ENCODE measurements at regions not wholly inside any gene's neighbourhood (a gene's known extent, or its start where the extent isn't known, plus 50 kb on each side); places are given as distances from the start of the nearest gene placed in this dataset.

DNA sequence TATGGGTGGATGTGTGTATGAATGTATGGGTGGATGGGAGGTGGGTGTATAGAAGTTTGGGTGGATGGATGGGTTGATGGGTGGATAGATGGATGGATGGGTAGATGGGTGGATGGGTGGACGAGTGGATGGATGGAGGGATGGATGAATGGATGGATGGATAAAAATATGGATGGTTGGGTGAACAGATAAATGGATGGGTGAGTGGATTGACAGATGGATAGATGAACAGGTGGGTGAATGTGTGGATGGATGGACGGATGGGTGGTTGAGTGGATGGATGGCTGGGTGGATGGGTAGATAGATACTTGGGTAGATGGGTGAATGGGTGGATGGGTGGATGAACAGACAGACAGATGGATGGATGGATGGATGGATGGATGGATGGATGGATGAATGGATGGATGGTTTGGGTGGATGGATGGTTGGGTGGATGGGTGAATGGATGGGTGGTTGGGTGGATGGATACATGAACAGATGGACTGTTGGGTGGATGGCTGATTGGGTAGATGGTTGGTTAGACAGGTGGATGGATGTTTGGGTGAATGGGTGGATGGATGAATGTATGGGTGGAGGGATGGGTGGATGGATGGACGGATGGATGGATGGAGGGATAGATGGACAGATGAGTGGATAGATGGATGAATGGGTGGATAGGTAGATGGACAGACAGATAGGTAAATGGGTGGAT is 166.8 kb downstream of the IRX2 start:
- H3K9ac ChIP-seq (ENCODE audit: low read length) = no peak overlapping the region
- no peak overlapping the region for H3K4me3 ChIP-seq (ENCODE audit: low read depth, low read length)
- peaks cover 12% of the 10 kb centered on the region; the same call in 1 of the 2 replicates for H3K9me3 ChIP-seq (ENCODE audit: control insufficient read depth, insufficient read depth, low read depth, low read length)
- H3K4me1 ChIP-seq (ENCODE audit: control insufficient read depth, insufficient read depth, low read length) = no peaks in the 10 kb centered on the region
- no peaks in the 10 kb centered on the region for H3K36me3 ChIP-seq (ENCODE audit: control insufficient read depth, insufficient read depth, low read length)
- no peaks in the 10 kb centered on the region; the same call in 1 of the 2 replicates for H3K27me3 ChIP-seq (ENCODE audit: control insufficient read depth, insufficient read depth, low read length)
- no peak overlapping the region for H3K27ac ChIP-seq (ENCODE audit: low read depth, low read length)

DNA sequence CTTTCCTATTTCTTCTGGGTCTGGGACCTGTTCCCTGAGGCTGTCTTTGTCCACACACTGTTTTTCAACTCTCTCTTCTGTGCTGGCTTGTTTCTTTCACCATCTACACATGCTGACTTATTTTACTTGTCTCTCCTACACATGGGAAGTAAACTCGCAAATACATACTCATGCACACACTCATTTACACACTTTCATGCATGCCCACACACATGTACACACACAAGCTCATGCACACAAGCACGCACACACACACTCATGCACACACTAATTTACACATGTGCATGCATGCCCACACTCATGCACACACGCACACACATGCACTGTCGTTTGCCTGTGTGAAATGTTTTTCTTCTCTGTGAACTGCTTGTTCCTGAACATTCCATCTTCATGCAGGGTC is 169.0 kb downstream of the IRX2 start:
- Histone ChIP-seq H3K27ac (ENCODE audit: low read depth, low read length) (no peak overlapping the region), H3K9ac (ENCODE audit: low read length) (no peak overlapping the region), H3K36me3 (ENCODE audit: control insufficient read depth, insufficient read depth, low read length) (no peaks in the 10 kb centered on the region), H3K9me3 (ENCODE audit: control insufficient read depth, insufficient read depth, low read depth, low read length) (peaks cover 12% of the 10 kb centered on the region; the same call in 1 of the 2 replicates), H3K27me3 (ENCODE audit: control insufficient read depth, insufficient read depth, low read length) (no peaks in the 10 kb centered on the region; the same call in 1 of the 2 replicates), H3K4me3 (ENCODE audit: low read depth, low read length) (no peak overlapping the region), H3K4me1 (ENCODE audit: control insufficient read depth, insufficient read depth, low read length) (no peaks in the 10 kb centered on the region; the same call in 1 of the 2 replicates)

DNA sequence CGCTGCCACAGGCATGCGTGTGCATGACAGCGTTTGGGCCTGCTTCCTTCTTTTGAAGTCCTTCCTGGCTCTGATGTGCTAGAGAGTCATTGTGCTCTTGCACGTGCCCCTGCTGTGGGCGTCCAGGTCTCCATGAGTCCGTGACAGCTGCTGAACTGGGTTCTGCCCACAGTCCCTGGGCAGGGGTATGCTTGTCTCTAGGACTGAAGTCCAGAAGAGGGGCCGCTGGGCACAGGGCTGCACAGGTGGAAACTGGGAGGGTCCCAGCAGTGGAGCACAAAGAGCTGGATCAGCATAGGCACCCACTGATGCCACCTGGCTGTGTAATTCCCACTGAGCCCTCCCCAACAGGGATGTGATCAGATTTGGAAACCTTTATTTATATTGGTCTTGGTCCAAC is 169.4 kb downstream of the IRX2 start:
- H3K9ac ChIP-seq (ENCODE audit: low read length) = no peak overlapping the region
- H3K27ac ChIP-seq (ENCODE audit: low read depth, low read length) = no peak overlapping the region
- H3K9me3 ChIP-seq (ENCODE audit: control insufficient read depth, insufficient read depth, low read depth, low read length) = peaks cover 12% of the 10 kb centered on the region; the same call in 1 of the 2 replicates
- no peaks in the 10 kb centered on the region for H3K36me3 ChIP-seq (ENCODE audit: control insufficient read depth, insufficient read depth, low read length)
- H3K4me3 ChIP-seq (ENCODE audit: low read depth, low read length) = no peak overlapping the region
- no peaks in the 10 kb centered on the region; the same call in 1 of the 2 replicates for H3K4me1 ChIP-seq (ENCODE audit: control insufficient read depth, insufficient read depth, low read length)
- no peaks in the 10 kb centered on the region; the same call in 1 of the 2 replicates for H3K27me3 ChIP-seq (ENCODE audit: control insufficient read depth, insufficient read depth, low read length)

DNA sequence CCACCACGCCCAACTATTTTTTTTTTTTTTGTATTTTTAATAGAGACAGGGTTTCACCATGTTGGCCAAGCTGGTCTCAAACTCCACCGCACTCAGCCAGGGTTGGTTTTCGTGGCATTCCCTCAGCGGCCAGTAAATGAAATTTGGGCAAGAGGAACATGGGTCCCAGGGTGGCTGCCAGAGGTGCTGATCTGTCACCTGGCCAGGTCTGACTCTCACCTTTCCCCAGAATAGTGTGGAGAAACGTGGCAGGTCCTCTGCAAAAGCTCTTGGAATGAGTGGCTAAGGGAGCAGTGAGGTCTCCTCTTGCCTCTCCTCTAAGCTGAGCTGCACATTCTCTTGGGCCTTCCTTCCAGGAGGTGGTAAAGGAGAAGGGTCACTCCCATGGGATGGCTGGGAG is 170.1 kb downstream of the IRX2 start:
- Histone ChIP-seq H3K4me3 (ENCODE audit: low read depth, low read length) (no peak overlapping the region), H3K4me1 (ENCODE audit: control insufficient read depth, insufficient read depth, low read length) (no peaks in the 10 kb centered on the region; the same call in 1 of the 2 replicates), H3K36me3 (ENCODE audit: control insufficient read depth, insufficient read depth, low read length) (no peaks in the 10 kb centered on the region), H3K9me3 (ENCODE audit: control insufficient read depth, insufficient read depth, low read depth, low read length) (peaks cover 12% of the 10 kb centered on the region; the same call in 1 of the 2 replicates), H3K27ac (ENCODE audit: low read depth, low read length) (no peak overlapping the region), H3K27me3 (ENCODE audit: control insufficient read depth, insufficient read depth, low read length) (no peaks in the 10 kb centered on the region; the same call in 1 of the 2 replicates), H3K9ac (ENCODE audit: low read length) (no peak overlapping the region)

DNA sequence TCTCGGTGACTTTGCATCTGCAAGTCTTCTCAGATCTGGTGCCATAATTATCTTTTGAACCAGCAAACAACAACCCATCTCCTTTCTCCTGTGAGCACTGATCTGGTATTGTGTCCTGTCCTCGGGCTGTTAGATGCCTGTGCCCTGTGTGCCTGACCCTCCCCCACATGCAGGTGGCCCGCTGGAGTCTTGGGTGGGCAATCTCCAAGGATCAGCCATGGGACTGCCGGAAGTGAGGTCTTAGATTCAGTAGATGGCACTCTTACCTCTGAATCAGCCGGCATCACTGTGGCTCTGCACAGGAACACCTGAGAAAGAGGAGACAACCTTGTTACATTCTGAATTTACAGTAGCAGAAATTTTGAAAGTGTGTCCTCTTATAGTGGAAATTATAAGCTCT is 172.4 kb downstream of the IRX2 start:
- no peak overlapping the region for H3K9ac ChIP-seq (ENCODE audit: low read length)
- H3K27ac ChIP-seq (ENCODE audit: low read depth, low read length) = no peak overlapping the region
- no peaks in the 10 kb centered on the region; the same call in 1 of the 2 replicates for H3K4me1 ChIP-seq (ENCODE audit: control insufficient read depth, insufficient read depth, low read length)
- no peak overlapping the region for H3K4me3 ChIP-seq (ENCODE audit: low read depth, low read length)
- H3K27me3 ChIP-seq (ENCODE audit: control insufficient read depth, insufficient read depth, low read length) = no peaks in the 10 kb centered on the region; the same call in 1 of the 2 replicates
- no peaks in the 10 kb centered on the region for H3K36me3 ChIP-seq (ENCODE audit: control insufficient read depth, insufficient read depth, low read length)
- peaks cover under 1% of the 10 kb centered on the region; the same call in 1 of the 2 replicates for H3K9me3 ChIP-seq (ENCODE audit: control insufficient read depth, insufficient read depth, low read depth, low read length)

DNA sequence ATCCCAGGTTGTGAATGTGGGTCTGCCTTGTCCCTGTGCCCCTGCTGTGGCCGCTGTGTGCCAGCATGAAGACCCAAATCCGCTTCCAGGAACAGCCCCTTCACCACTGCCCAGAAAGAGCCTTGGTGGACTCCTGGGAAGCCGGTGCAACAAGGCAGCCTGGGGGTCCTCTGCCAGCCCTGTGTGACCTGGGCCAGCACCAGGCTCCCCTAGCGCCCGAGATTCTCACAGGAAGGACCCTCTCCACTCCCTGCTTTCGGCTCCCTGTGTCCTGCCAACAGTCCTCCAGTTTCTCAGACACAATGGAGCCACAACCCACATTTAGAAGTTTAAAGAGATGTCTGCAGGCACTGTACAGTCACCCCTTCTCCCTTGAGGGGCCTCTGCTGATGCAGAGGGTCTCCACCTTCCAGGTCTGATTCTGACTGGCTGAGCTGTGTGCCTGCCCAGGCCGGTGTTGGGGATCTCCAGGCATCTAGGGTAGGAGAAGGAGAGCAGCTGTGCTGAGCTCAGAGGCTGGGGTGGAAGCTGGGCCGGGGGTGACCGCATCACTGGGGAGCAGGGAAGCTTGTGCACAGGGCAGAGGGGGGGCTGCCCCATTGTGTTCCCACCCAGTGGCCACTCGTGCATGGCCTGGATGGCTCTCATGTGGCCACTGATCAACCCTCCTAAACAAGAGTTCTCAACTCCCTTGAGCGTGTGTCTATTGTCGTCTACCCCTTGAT is 174.0 kb downstream of the IRX2 start:
- H3K9ac ChIP-seq (ENCODE audit: low read length) = no peak overlapping the region
- H3K4me1 ChIP-seq (ENCODE audit: control insufficient read depth, insufficient read depth, low read length) = no peaks in the 10 kb centered on the region; the same call in 1 of the 2 replicates
- H3K27ac ChIP-seq (ENCODE audit: low read depth, low read length) = no peak overlapping the region

DNA sequence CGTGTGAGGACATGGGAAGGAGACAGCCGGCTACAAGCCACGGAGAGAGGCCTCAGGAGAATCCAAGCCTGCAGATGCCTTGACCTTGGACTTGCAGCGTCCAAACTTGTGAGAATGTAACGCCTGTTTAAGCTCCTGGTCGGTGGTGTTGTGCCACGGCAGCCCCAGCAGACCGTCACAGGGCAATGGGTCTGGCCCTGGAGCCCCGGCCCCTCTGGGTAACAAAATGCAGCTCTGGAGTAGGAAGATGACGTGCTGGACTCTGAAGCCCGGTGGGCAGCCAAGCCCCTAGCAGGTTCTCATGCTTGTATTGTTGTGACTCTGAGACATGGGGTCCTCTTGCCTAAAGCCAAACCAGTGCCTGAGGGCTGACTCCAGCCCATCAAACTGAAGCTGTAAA is 174.7 kb downstream of the IRX2 start:
- no peaks in the 10 kb centered on the region for H3K36me3 ChIP-seq (ENCODE audit: control insufficient read depth, insufficient read depth, low read length)
- no peak overlapping the region for H3K4me3 ChIP-seq (ENCODE audit: low read depth, low read length)
- H3K27me3 ChIP-seq (ENCODE audit: control insufficient read depth, insufficient read depth, low read length) = no peaks in the 10 kb centered on the region
- H3K9ac ChIP-seq (ENCODE audit: low read length) = no peak overlapping the region
- no peaks in the 10 kb centered on the region; the same call in 1 of the 2 replicates for H3K4me1 ChIP-seq (ENCODE audit: control insufficient read depth, insufficient read depth, low read length)
- H3K27ac ChIP-seq (ENCODE audit: low read depth, low read length) = no peak overlapping the region
- H3K9me3 ChIP-seq (ENCODE audit: control insufficient read depth, insufficient read depth, low read depth, low read length) = no peaks in the 10 kb centered on the region

More for the DNA sequence above, 174.0 kb downstream of the IRX2 start:
- no peaks in the 10 kb centered on the region for H3K9me3 ChIP-seq (ENCODE audit: control insufficient read depth, insufficient read depth, low read depth, low read length)
- H3K27me3 ChIP-seq (ENCODE audit: control insufficient read depth, insufficient read depth, low read length) = no peaks in the 10 kb centered on the region
- no peaks in the 10 kb centered on the region for H3K36me3 ChIP-seq (ENCODE audit: control insufficient read depth, insufficient read depth, low read length)
- no peak overlapping the region for H3K4me3 ChIP-seq (ENCODE audit: low read depth, low read length)

DNA sequence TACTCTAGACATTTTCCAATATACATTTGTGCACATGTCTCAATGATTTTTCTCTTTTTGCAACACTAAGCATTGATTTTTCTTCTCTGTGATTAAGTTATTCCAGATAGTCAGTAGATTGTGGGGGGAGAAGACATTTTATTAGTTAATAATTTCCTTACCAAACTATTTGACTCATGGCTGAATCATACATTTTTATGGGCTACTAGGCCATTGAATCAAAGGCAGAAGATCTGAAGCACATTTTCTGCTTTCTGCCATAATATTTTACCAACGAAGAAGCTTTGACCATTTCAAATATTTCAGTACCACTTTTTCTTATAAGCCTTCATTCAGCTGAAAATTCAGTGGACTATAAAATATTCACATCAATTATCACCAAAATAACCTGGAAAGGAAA is 175.6 kb downstream of the IRX2 start:
- no peak overlapping the region for H3K4me3 ChIP-seq (ENCODE audit: low read depth, low read length)
- no peak overlapping the region for H3K27ac ChIP-seq (ENCODE audit: low read depth, low read length)
- no peaks in the 10 kb centered on the region for H3K27me3 ChIP-seq (ENCODE audit: control insufficient read depth, insufficient read depth, low read length)

DNA sequence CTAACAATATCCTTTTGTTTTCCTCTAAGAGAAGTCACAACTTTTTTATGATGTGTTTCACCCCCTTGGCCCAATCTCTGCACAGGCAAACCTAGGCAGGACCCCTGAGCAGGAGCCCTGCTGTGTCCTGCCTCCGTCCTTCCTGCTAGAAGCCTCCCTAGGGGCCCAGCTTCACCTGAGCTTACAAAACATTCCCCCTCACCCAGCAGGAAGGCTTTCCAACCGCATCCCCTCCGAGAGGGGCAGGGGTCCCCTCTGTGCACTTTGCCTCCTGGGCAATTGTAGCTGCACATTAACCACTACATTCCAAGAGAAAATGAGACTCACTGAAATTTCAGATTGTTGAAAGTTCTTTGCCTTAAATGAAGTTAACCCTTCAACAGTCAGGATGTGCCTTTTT is 176.2 kb downstream of the IRX2 start:
- no peak overlapping the region for H3K9ac ChIP-seq (ENCODE audit: low read length)
- no peak overlapping the region for H3K4me3 ChIP-seq (ENCODE audit: low read depth, low read length)
- no peaks in the 10 kb centered on the region for H3K9me3 ChIP-seq (ENCODE audit: control insufficient read depth, insufficient read depth, low read depth, low read length)
- no peaks in the 10 kb centered on the region for H3K36me3 ChIP-seq (ENCODE audit: control insufficient read depth, insufficient read depth, low read length)
- H3K27me3 ChIP-seq (ENCODE audit: control insufficient read depth, insufficient read depth, low read length) = 0 out of 2 replicates have a peak, but pooled peaks cover 2% of the 10 kb centered on the region
- no peak overlapping the region for H3K27ac ChIP-seq (ENCODE audit: low read depth, low read length)
- peaks cover 9% of the 10 kb centered on the region for H3K4me1 ChIP-seq (ENCODE audit: control insufficient read depth, insufficient read depth, low read length)

More for the DNA sequence above, 175.6 kb downstream of the IRX2 start:
- no peaks in the 10 kb centered on the region for H3K9me3 ChIP-seq (ENCODE audit: control insufficient read depth, insufficient read depth, low read depth, low read length)
- H3K36me3 ChIP-seq (ENCODE audit: control insufficient read depth, insufficient read depth, low read length) = no peaks in the 10 kb centered on the region
- H3K9ac ChIP-seq (ENCODE audit: low read length) = no peak overlapping the region
- H3K4me1 ChIP-seq (ENCODE audit: control insufficient read depth, insufficient read depth, low read length) = peaks cover 4% of the 10 kb centered on the region

DNA sequence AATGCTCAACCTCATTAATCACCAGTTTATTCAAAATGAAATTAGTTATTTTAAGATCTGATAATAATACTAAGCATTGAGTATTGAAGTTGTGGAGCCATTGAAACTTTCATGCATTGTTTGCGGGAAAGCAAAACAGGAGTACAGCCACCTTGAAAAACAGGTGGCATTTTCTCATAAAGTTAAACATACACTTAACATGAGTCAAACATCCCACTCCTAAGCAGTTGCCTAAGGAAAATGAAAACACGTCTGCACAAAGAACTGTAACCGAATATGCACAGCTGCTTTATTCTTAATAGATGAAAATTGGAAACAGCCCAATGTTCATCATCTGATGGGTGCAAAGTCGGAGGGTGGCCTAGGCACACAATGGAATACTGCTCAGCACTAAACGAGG is 177.3 kb downstream of the IRX2 start:
- Histone ChIP-seq H3K9ac (ENCODE audit: low read length) (no peak overlapping the region), H3K27ac (ENCODE audit: low read depth, low read length) (no peak overlapping the region), H3K9me3 (ENCODE audit: control insufficient read depth, insufficient read depth, low read depth, low read length) (no peaks in the 10 kb centered on the region), H3K36me3 (ENCODE audit: control insufficient read depth, insufficient read depth, low read length) (no peaks in the 10 kb centered on the region), H3K4me1 (ENCODE audit: control insufficient read depth, insufficient read depth, low read length) (peaks cover 9% of the 10 kb centered on the region), H3K27me3 (ENCODE audit: control insufficient read depth, insufficient read depth, low read length) (0 out of 2 replicates have a peak, but pooled peaks cover 3% of the 10 kb centered on the region), H3K4me3 (ENCODE audit: low read depth, low read length) (no peak overlapping the region)

DNA sequence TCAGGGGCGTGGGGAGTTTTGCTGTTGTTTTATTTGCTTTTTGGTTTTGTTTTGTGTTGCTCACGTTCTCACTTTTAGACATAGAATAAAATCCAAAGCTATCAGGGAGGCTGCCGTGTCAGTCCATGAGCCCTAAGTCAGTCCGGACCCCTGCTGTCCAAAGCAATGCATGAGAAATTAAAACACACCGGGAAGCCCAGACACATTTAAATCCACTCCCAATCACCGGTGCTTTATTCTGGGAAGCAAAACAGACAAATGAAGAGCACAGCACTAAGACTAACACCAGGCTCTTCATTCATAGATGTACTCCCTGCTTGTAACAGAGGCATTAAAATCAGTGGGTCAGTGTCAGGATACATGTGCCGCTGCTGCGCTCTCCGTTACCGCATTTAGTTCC is 180.9 kb downstream of the IRX2 start:
- no peak overlapping the region for H3K4me3 ChIP-seq (ENCODE audit: low read depth, low read length)
- no peaks in the 10 kb centered on the region for H3K36me3 ChIP-seq (ENCODE audit: control insufficient read depth, insufficient read depth, low read length)
- 0 out of 2 replicates have a peak, but pooled peaks cover 3% of the 10 kb centered on the region for H3K27me3 ChIP-seq (ENCODE audit: control insufficient read depth, insufficient read depth, low read length)

More for the DNA sequence above, 180.9 kb downstream of the IRX2 start:
- H3K27ac ChIP-seq (ENCODE audit: low read depth, low read length) = no peak overlapping the region
- peaks cover 9% of the 10 kb centered on the region for H3K4me1 ChIP-seq (ENCODE audit: control insufficient read depth, insufficient read depth, low read length)
- H3K9ac ChIP-seq (ENCODE audit: low read length) = no peak overlapping the region
- H3K9me3 ChIP-seq (ENCODE audit: control insufficient read depth, insufficient read depth, low read depth, low read length) = no peaks in the 10 kb centered on the region

Data from HUES6 (cell line).